ENCODE measurements at regions not wholly inside any gene's neighbourhood (a gene's known extent, or its start where the extent isn't known, plus 50 kb on each side); places are given as distances from the start of the nearest gene placed in this dataset.

DNA sequence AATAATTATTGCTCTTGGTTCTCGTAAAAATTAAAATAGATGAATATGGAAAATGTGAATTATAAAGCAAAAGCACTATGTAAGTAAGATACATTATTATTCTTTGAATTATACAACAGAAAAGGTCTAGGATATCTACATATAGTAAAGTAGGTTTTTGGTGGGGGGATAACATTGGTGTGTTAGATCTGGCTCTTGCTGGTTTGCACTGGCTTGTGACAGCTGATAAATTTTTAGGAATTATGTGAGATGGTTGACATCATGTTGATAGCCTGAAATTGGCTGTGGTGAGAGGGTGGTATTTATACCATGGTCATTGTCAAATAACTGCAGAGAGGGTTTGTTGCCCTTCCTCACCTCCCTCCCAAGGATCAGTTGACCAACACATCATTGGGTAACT, 50.7 kb upstream of the BTG1 start:
- Mint-ChIP-seq H3K27ac (ENCODE audit: unreplicated experiment) (no peak overlapping the region), H3K9me3 (ENCODE audit: unreplicated experiment) (no peaks in the 10 kb centered on the region), H3K36me3 (ENCODE audit: unreplicated experiment) (peaks cover 5% of the 10 kb centered on the region), H3K4me1 (ENCODE audit: low read depth, unreplicated experiment) (peaks cover 3% of the 10 kb centered on the region), H3K4me3 (ENCODE audit: unreplicated experiment) (no peak overlapping the region), H3K27me3 (ENCODE audit: unreplicated experiment) (no peaks in the 10 kb centered on the region)
- no peak for TF ChIP-seq CTCF (IDR thresholded peaks at IDR 0.05; ENCODE audit: partially characterized antibody, unreplicated experiment)
- DNase-seq, result no peak
